ENCODE measurements at regions not wholly inside any gene's neighbourhood (a gene's known extent, or its start where the extent isn't known, plus 50 kb on each side); places are given as distances from the start of the nearest gene placed in this dataset.

- POLR2A ChIA-PET = no interaction called here
- ATAC-seq = no peak
- CTCF ChIA-PET = no interaction called here
- peaks cover 10% of the 10 kb centered on the region for H3K9me3 Mint-ChIP-seq (ENCODE audit: insufficient read depth)
- no peaks in the 10 kb centered on the region for H3K27me3 Mint-ChIP-seq (ENCODE audit: low read depth)
- DNase-seq = no peak
- H3K4me3 Mint-ChIP-seq = no peak overlapping the region
- H3K36me3 Mint-ChIP-seq (ENCODE audit: low read depth) = peaks cover 3% of the 10 kb centered on the region
- no peaks in the 10 kb centered on the region for H3K4me1 Mint-ChIP-seq (ENCODE audit: low read depth)
- no peak overlapping the region for H3K27ac Mint-ChIP-seq
These were observed 51.0 kb upstream of the NAMPT start for GRCh38 chr7:106335814-106336213.
